ENCODE measurements at regions not wholly inside any gene's neighbourhood (a gene's known extent, or its start where the extent isn't known, plus 50 kb on each side); places are given as distances from the start of the nearest gene placed in this dataset.

DNA sequence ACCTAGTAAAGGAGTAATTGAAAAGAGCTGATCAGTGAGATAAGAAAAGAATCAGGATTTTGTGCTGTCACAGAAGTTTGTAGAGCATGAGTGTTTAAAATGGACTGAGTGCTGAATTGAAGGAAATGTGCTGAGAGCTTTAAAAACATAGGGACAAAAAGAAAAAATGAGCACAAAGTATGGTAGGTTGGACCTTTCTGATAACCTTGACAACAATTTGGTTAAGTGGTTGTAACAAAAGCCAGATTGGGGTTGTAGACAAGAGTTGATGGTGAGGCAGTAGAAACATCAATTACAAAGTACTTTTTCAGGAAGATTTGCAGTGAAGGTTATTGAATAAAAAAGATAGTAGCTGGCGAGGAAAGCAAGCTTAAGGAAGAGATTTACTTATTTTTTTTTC, 674.7 kb upstream of the KIF2B start:
- TF ChIP-seq POLR2A (IDR thresholded peaks at IDR 0.05; ENCODE audit: extremely low read depth, insufficient read length) (no peak), CTCF (IDR thresholded peaks at IDR 0.05; ENCODE audit: low read depth, low read length) (no peak)
